GM18505 (cell line): ENCODE measurements at regions not wholly inside any gene's neighbourhood (a gene's known extent, or its start where the extent isn't known, plus 50 kb on each side); places are given as distances from the start of the nearest gene placed in this dataset.
"Not testable (repeated sequence)": the region's sequence is repeated elsewhere in the genome, so short reads cannot be mapped to it uniquely, and the experiment has no call there.

Experiments used
- ATAC-seq: cut with Tn5 transposase; IDR thresholded peaks from one replicate; pipeline ENCODE4 v1.9.1; 2021; ENCODE audit not compliant: unreplicated experiment
- POLR2A ChIP-seq: IDR thresholded peaks from 4 replicates; pipeline ENCODE4 v1.6.1; 2011; ENCODE audit warnings: borderline replicate concordance; ENCODE audit not compliant: insufficient read depth, insufficient read length; ENCODE audit errors: extremely low read depth

GRCh38 chr2:56784046-56784445 lies 600.3 kb downstream of the CCDC85A start:
- no peak for ATAC-seq
- no peak for TF ChIP-seq POLR2A

GRCh38 chr2:56801214-56801613 lies 617.4 kb downstream of the CCDC85A start:
- no peak for ATAC-seq

GRCh38 chr2:56801770-56802169 lies 618.0 kb downstream of the CCDC85A start:
- no peak for TF ChIP-seq POLR2A
- no peak for ATAC-seq

More at GRCh38 chr2:56801214-56801613, 617.4 kb downstream of the CCDC85A start:
- TF ChIP-seq POLR2A, result no peak

GRCh38 chr2:56803596-56803995 lies 619.8 kb downstream of the CCDC85A start:
- no peak for ATAC-seq
- no peak for TF ChIP-seq POLR2A

GRCh38 chr2:56806924-56807323 lies 623.1 kb downstream of the CCDC85A start:
- TF ChIP-seq POLR2A, result no peak
- ATAC-seq, result no peak

GRCh38 chr2:56807861-56808260 lies 624.1 kb downstream of the CCDC85A start:
- TF ChIP-seq POLR2A, result no peak
- ATAC-seq, result no peak

GRCh38 chr2:56811401-56811800 lies 627.6 kb downstream of the CCDC85A start:
- TF ChIP-seq POLR2A, result no peak
- ATAC-seq, result no peak

GRCh38 chr2:56812432-56812831 lies 628.6 kb downstream of the CCDC85A start:
- no peak for TF ChIP-seq POLR2A
- no peak for ATAC-seq

- TF ChIP-seq POLR2A, result no peak
- ATAC-seq, result no peak
These were observed 629.7 kb downstream of the CCDC85A start for GRCh38 chr2:56813490-56813889.

GRCh38 chr2:56816666-56817065 lies 632.9 kb downstream of the CCDC85A start:
- no peak for ATAC-seq

GRCh38 chr2:56831780-56832179 lies 648.0 kb downstream of the CCDC85A start:
- ATAC-seq, result no peak
- no peak for TF ChIP-seq POLR2A

More at GRCh38 chr2:56816666-56817065, 632.9 kb downstream of the CCDC85A start:
- TF ChIP-seq POLR2A, result no peak

- no peak for TF ChIP-seq POLR2A
- no peak for ATAC-seq
These were observed 650.9 kb downstream of the CCDC85A start for GRCh38 chr2:56834686-56835085.

GRCh38 chr2:56840009-56840408 lies 656.2 kb downstream of the CCDC85A start:
- not testable (repeated sequence) for ATAC-seq

- no peak for TF ChIP-seq POLR2A
- ATAC-seq, result no peak
These were observed 677.2 kb downstream of the CCDC85A start for GRCh38 chr2:56860991-56861390.

GRCh38 chr2:56871644-56872043 lies 687.9 kb downstream of the CCDC85A start:
- TF ChIP-seq POLR2A, result no peak
- ATAC-seq, result no peak
